HCT116 (cell line): ENCODE measurements at regions not wholly inside any gene's neighbourhood (a gene's known extent, or its start where the extent isn't known, plus 50 kb on each side); places are given as distances from the start of the nearest gene placed in this dataset.

Experiments used
- ATAC-seq: fragments of 200-7000 bp; cut with Tn5 transposase; 2 replicates; pipeline ENCODE4 v1.9.1; 2020; ENCODE audit warnings: mild to moderate bottlenecking, moderate library complexity
- BruUV-seq: library from RNA; stranded (reverse); fragments of 400-500 nt; replicated peaks from 2 replicates; lab custom pipeline; 2021; lab: Mats Ljungman, UMichigan
- CTCF ChIA-PET: fragments of 300-600 bp; sonication (Branson Sonifier 250); formaldehyde crosslinking; loops from one replicate; lab custom pipeline; 2021; ENCODE audit warnings: antibody characterized with exemption; lab: Charles Lee
- POLR2A ChIA-PET: fragments of 300-600, 350-600 bp; sonication (Branson Sonifier 250); formaldehyde crosslinking; loops from one replicate; lab custom pipeline; 2021; ENCODE audit warnings: antibody characterized with exemption; lab: Charles Lee
- RAD21 ChIA-PET, 2 experiments: fragments of 300-600 bp; sonication (Branson Sonifier 250); formaldehyde crosslinking; loops; one replicate each; lab custom pipeline; 2023; ENCODE audit warnings: low total read pairs in 2 of 2; ENCODE audit not compliant: uncharacterized antibody in 2 of 2, unreplicated experiment in 2 of 2, low non-redundant PET in 1 of 2; lab: Charles Lee
- DNase-seq: peaks from one replicate; pipeline ENCODE4 v3.0.0-alpha.2; 2010; ENCODE audit warnings: low read depth, low spot score
- H2AFZ ChIP-seq: fragments of 200-600 bp; shearing (Covaris generic), sonication (generic); 2 replicates; pipeline ENCODE4 v1.6.1; 2017; ENCODE audit warnings: low read depth, mixed run types, mixed read lengths, antibody characterized with exemption, low read length; ENCODE audit not compliant: poor library complexity, severe bottlenecking
- H3K27ac ChIP-seq: 2 replicates; pipeline ENCODE4 v1.5.1; 2012; ENCODE audit warnings: low read depth, low read length
- H3K27me3 ChIP-seq: fragments of 200-600 bp; sonication (generic); 2 replicates; pipeline ENCODE4 v1.6.1; 2016; ENCODE audit warnings: mixed run types, low read length, mixed read lengths; ENCODE audit not compliant: insufficient read depth
- H3K36me3 ChIP-seq, 2 experiments: fragments of 200-500 bp in 1 of 2; fragments of 200-600 bp in 1 of 2; sonication (Bioruptor generic) in 1 of 2; sonication (generic) in 1 of 2; 2 replicates each; pipeline versions ENCODE4 v1.5.1 to v1.6.1; 2014 to 2016; ENCODE audit warnings: low read length in 2 of 2, inconsistent platforms in 1 of 2, mixed read lengths in 1 of 2, mixed run types in 1 of 2; ENCODE audit not compliant: insufficient read depth in 2 of 2, control insufficient read depth in 1 of 2
- H3K4me1 ChIP-seq, 2 experiments: fragments of 200-600 bp in 1 of 2; sonication (generic) in 1 of 2; 2 replicates each; pipeline versions ENCODE4 v1.5.1 to v1.6.1; 2012 to 2017; ENCODE audit warnings: low read length in 2 of 2, inconsistent platforms in 1 of 2, mild to moderate bottlenecking in 1 of 2, mixed read lengths in 1 of 2, mixed run types in 1 of 2, moderate library complexity in 1 of 2; ENCODE audit not compliant: insufficient read depth in 2 of 2, control insufficient read depth in 1 of 2
- H3K4me2 ChIP-seq: fragments of 200-600 bp; sonication (generic); 2 replicates; pipeline ENCODE4 v1.6.1; 2017; ENCODE audit warnings: mixed run types, low read length, mixed read lengths
- H3K4me3 ChIP-seq, 2 experiments: fragments of 200-600 bp in 1 of 2; sonication (generic) in 1 of 2; replicated peaks in 1 of 2; 2 replicates each; pipeline ENCODE4 v1.5.1; 2011 to 2016; ENCODE audit warnings: low read length in 2 of 2, control low read depth in 1 of 2, low read depth in 1 of 2, mild to moderate bottlenecking in 1 of 2, mixed read lengths in 1 of 2, mixed run types in 1 of 2
- H3K79me2 ChIP-seq: fragments of 200-600 bp; sonication (generic); 2 replicates; pipeline ENCODE4 v1.6.1; 2017; ENCODE audit warnings: mild to moderate bottlenecking, mixed run types, low read length, moderate library complexity, mixed read lengths; ENCODE audit not compliant: insufficient read depth
- H3K9ac ChIP-seq: fragments of 200-600 bp; sonication (generic); 2 replicates; pipeline ENCODE4 v1.6.1; 2016; ENCODE audit warnings: low read length, mixed read lengths
- H3K9me2 ChIP-seq: fragments of 200-600 bp; sonication (generic), shearing (Covaris generic); 2 replicates; pipeline ENCODE4 v1.6.1; 2017; ENCODE audit warnings: mixed run types, mild to moderate bottlenecking, moderate library complexity; ENCODE audit not compliant: insufficient read depth
- H3K9me3 ChIP-seq, 2 experiments: fragments of 200-500 bp in 1 of 2; fragments of 200-600 bp in 1 of 2; sonication (Bioruptor generic) in 1 of 2; sonication (generic) in 1 of 2; 2 replicates each; pipeline ENCODE4 v1.6.1; 2014 to 2017; ENCODE audit warnings: low read length in 2 of 2, mixed read lengths in 2 of 2, inconsistent platforms in 1 of 2, low read depth in 1 of 2, mild to moderate bottlenecking in 1 of 2, mixed run types in 1 of 2, moderate library complexity in 1 of 2; ENCODE audit not compliant: control insufficient read depth in 1 of 2, insufficient read depth in 1 of 2
- H4K20me1 ChIP-seq: fragments of 200-600 bp; sonication (generic), shearing (Covaris generic); 2 replicates; pipeline ENCODE4 v1.6.1; 2017; ENCODE audit warnings: mixed run types, mild to moderate bottlenecking, moderate library complexity; ENCODE audit not compliant: insufficient read depth
- JUND ChIP-seq: IDR thresholded peaks from 2 replicates; pipeline ENCODE4 v1.6.1; 2012
- POLR2AphosphoS5 ChIP-seq: IDR thresholded peaks from 2 replicates; pipeline ENCODE4 v1.6.1; 2011; ENCODE audit warnings: mild to moderate bottlenecking, low read depth, low read length, moderate library complexity
- SP1 ChIP-seq: IDR thresholded peaks from 2 replicates; pipeline ENCODE4 v1.6.1; 2012; ENCODE audit warnings: low read depth
- SRF ChIP-seq: IDR thresholded peaks from 2 replicates; pipeline ENCODE4 v1.6.1; 2012; ENCODE audit warnings: low read depth
- TCF7L2 ChIP-seq: IDR thresholded peaks from 2 replicates; pipeline ENCODE4 v1.7.0; 2011; ENCODE audit warnings: borderline replicate concordance, inconsistent platforms; ENCODE audit not compliant: insufficient read depth, insufficient read length; ENCODE audit errors: extremely low read depth
- YY1 ChIP-seq: IDR thresholded peaks from 2 replicates; pipeline ENCODE4 v1.6.1; 2011; ENCODE audit warnings: low read length, low read depth, moderate library complexity, mild to moderate bottlenecking; ENCODE audit not compliant: insufficient replicate concordance; ENCODE audit errors: extremely low read depth
- ZNF274 ChIP-seq: fragments of 200-500 bp; sonication (Bioruptor generic); IDR thresholded peaks from 2 replicates; pipeline ENCODE4 v1.6.1; 2014; ENCODE audit warnings: mild to moderate bottlenecking, low read depth, low read length, inconsistent platforms
- intact Hi-C: fragments of 100-400 bp; cut with micrococcal nuclease; formaldehyde crosslinking; loops from 2 replicates; pipeline ENCODE4 v1.10.0; 2022
- TF ChIP-seq, protein P1 (sequence below): IDR thresholded peaks from 2 replicates; pipeline ENCODE4 v1.6.1; 2011; ENCODE audit warnings: mild to moderate bottlenecking, low read length, moderate library complexity; ENCODE audit not compliant: insufficient replicate concordance; ENCODE audit errors: extremely low read depth
- TF ChIP-seq, protein P2 (sequence below): IDR thresholded peaks from 2 replicates; pipeline ENCODE4 v1.6.1; 2012
- TF ChIP-seq, protein P3 (sequence below): IDR thresholded peaks from 2 replicates; pipeline ENCODE4 v1.6.1; 2012; ENCODE audit warnings: low read depth

DNA sequence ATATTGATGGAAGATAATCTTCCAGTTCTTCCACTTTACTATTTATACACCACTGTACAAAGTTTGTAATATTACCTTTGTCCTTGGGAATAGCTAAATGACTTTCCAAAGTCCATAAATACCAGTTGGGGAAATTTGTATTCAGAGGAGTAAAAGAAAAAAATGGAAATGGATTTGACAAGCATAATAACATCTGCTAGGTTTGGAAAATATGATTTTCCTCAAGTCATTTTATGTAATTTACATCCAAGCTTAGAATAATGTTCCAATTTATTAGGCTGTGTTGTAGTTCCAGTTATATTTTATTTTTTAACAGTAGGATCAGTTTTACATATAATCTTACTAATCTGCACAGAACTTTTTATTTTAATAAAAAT, 563.0 kb upstream of the PKDCC start:
- Histone ChIP-seq H3K27me3 (no peaks in the 10 kb centered on the region), H3K27ac (no peak overlapping the region), H3K36me3 (no peaks in the 10 kb centered on the region), H3K4me1 (no peaks in the 10 kb centered on the region), H3K4me2 (no peak overlapping the region), H3K9me3 (0 out of 4 replicates have a peak, but pooled peaks cover 0 to 3% of the 10 kb centered on the region in 2 experiments), H3K79me2 (no peaks in the 10 kb centered on the region), H3K9ac (no peak overlapping the region), H3K9me2 (no peaks in the 10 kb centered on the region), H4K20me1 (no peaks in the 10 kb centered on the region), H3K4me3 (no peak overlapping the region), H2AFZ (no peak overlapping the region)
- POLR2A ChIA-PET, result no interaction called here
- no peak for ATAC-seq
- BruUV-seq, result no TSS peak
- TF ChIP-seq SP1 (no peak), ZNF274 (no peak), TCF7L2 (no peak)
- TF ChIP-seq, protein P1, sequence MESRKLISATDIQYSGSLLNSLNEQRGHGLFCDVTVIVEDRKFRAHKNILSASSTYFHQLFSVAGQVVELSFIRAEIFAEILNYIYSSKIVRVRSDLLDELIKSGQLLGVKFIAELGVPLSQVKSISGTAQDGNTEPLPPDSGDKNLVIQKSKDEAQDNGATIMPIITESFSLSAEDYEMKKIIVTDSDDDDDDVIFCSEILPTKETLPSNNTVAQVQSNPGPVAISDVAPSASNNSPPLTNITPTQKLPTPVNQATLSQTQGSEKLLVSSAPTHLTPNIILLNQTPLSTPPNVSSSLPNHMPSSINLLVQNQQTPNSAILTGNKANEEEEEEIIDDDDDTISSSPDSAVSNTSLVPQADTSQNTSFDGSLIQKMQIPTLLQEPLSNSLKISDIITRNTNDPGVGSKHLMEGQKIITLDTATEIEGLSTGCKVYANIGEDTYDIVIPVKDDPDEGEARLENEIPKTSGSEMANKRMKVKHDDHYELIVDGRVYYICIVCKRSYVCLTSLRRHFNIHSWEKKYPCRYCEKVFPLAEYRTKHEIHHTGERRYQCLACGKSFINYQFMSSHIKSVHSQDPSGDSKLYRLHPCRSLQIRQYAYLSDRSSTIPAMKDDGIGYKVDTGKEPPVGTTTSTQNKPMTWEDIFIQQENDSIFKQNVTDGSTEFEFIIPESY, result no peak
- no peak for DNase-seq
- RAD21 ChIA-PET, result no interaction called here
- intact Hi-C loops, result no loop called here
- CTCF ChIA-PET, result no interaction called here

DNA sequence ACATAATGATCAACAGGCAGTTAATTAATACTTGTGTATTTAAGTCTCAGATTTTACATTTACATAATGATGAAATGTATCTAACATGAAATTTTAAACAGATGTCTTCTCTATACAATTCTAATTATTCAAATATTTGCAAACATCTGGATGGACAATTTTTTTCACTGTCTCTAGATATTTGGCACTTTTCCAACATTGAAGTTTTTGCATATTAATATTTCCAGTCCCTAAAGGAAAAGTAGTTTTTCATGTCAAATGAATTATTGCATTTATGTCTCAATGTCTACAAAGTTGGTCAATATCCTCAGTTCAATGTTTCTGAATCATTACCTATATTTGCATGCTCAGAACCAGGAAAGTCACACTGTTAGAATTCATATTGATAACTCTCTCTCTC, 560.9 kb upstream of the PKDCC start:
- Histone ChIP-seq H3K9me3 (no peaks in the 10 kb centered on the region; a peak in 1 of 4 replicates), H2AFZ (no peak overlapping the region), H3K36me3 (no peaks in the 10 kb centered on the region), H4K20me1 (no peaks in the 10 kb centered on the region), H3K4me1 (no peaks in the 10 kb centered on the region), H3K4me3 (no peak overlapping the region), H3K9me2 (no peaks in the 10 kb centered on the region), H3K4me2 (no peak overlapping the region), H3K9ac (no peak overlapping the region), H3K27me3 (no peaks in the 10 kb centered on the region), H3K79me2 (no peaks in the 10 kb centered on the region), H3K27ac (no peak overlapping the region)
- DNase-seq (no peak), ATAC-seq (no peak)
- ChIA-PET POLR2A (no interaction called here), CTCF (no interaction called here), RAD21 (no interaction called here)
- no TSS peak for BruUV-seq
- intact Hi-C loops, result no loop called here
- TF ChIP-seq SRF (no peak), JUND (no peak), YY1 (no peak), POLR2AphosphoS5 (no peak), SP1 (no peak)
- TF ChIP-seq, protein P2, sequence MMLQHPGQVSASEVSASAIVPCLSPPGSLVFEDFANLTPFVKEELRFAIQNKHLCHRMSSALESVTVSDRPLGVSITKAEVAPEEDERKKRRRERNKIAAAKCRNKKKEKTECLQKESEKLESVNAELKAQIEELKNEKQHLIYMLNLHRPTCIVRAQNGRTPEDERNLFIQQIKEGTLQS, result no peak
- TF ChIP-seq, protein P3, sequence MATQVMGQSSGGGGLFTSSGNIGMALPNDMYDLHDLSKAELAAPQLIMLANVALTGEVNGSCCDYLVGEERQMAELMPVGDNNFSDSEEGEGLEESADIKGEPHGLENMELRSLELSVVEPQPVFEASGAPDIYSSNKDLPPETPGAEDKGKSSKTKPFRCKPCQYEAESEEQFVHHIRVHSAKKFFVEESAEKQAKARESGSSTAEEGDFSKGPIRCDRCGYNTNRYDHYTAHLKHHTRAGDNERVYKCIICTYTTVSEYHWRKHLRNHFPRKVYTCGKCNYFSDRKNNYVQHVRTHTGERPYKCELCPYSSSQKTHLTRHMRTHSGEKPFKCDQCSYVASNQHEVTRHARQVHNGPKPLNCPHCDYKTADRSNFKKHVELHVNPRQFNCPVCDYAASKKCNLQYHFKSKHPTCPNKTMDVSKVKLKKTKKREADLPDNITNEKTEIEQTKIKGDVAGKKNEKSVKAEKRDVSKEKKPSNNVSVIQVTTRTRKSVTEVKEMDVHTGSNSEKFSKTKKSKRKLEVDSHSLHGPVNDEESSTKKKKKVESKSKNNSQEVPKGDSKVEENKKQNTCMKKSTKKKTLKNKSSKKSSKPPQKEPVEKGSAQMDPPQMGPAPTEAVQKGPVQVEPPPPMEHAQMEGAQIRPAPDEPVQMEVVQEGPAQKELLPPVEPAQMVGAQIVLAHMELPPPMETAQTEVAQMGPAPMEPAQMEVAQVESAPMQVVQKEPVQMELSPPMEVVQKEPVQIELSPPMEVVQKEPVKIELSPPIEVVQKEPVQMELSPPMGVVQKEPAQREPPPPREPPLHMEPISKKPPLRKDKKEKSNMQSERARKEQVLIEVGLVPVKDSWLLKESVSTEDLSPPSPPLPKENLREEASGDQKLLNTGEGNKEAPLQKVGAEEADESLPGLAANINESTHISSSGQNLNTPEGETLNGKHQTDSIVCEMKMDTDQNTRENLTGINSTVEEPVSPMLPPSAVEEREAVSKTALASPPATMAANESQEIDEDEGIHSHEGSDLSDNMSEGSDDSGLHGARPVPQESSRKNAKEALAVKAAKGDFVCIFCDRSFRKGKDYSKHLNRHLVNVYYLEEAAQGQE, result no peak
